ENCODE measurements at regions not wholly inside any gene's neighbourhood (a gene's known extent, or its start where the extent isn't known, plus 50 kb on each side); places are given as distances from the start of the nearest gene placed in this dataset.
A peak's percentile ranks its signal among the peaks of the same experiment; 100 is the strongest.

DNA sequence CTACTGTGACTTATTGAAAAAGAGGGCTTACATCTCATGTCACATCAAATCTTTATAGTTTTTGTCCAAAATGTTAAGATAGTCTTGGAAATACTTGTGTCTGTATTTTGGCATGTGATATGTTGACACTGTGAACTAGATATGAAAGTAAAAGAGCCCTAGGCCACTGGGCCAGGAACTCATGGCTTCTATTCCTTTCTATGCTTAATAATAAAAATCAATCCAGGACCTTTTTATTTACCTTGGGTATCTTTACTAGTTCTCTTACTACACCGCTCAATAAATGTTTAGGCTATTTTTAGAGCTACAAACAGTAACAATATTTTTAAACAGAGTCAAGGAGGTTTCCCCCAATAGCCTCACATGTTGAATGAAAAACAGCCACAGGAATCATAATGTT, 348.6 kb upstream of the SLC24A2 start:
- Mint-ChIP-seq H3K27ac (no peak overlapping the region), H3K9me3 (no peaks in the 10 kb centered on the region), H3K27me3 (no peaks in the 10 kb centered on the region), H3K4me3 (no peak overlapping the region), H3K4me1 (no peaks in the 10 kb centered on the region)
- no peak for ATAC-seq
- no peak for DNase-seq

DNA sequence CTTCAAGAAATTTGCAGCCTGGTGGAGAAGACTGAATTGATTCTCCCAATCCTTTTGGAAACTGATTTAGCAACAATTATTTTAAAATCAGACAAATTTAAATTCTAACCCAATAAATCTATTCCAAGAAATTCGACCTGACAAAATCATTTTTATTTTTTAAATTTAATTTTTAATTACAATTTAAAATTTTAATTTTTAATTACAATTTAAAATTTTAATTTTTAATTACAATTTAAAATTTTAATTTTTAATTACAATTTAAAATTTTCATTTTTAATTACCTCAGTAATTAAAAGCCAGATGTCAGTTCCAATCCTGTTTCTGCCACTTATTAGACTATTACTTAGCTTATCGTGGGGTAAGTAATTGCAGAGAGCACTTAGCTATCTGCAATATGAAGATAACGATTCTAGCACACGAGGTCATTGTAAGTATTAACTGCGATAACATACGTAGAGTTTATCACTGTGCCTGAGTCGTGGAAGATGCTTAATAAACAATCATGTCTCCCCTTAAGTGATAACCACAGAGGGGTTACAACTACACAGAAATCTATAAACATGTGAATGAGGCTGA, 346.4 kb upstream of the SLC24A2 start:
- H3K4me3 Mint-ChIP-seq: no peak overlapping the region
- peaks cover 5% of the 10 kb centered on the region for H3K4me1 Mint-ChIP-seq
- H3K27ac Mint-ChIP-seq: no peak overlapping the region
- no peaks in the 10 kb centered on the region for H3K9me3 Mint-ChIP-seq
- no peak for DNase-seq
- no peaks in the 10 kb centered on the region for H3K27me3 Mint-ChIP-seq
- no peak for ATAC-seq

DNA sequence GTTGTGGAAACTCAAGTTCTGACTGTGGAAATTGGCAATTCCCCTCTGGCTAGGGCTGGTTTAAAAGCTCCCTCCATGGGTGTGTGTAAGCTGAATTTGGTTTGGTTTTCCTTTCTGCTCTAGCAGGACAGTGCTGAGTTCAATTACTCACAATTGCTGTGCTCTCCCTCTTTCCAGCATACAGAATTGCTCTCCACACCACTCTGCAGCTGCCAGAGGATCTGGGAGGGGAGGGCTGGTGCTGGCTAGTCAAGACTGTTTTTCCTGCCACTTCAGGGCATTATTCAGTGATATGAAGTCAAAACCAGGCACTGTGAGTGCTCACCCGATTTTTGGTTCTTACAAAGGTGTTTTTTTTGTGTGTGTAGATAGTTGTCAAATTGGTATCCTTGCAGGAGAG, 336.9 kb upstream of the SLC24A2 start:
- H3K9me3 Mint-ChIP-seq: no peaks in the 10 kb centered on the region
- no peak overlapping the region for H3K27ac Mint-ChIP-seq
- no peak for DNase-seq
- peaks cover 7% of the 10 kb centered on the region for H3K4me1 Mint-ChIP-seq
- no peaks in the 10 kb centered on the region for H3K27me3 Mint-ChIP-seq
- no peak overlapping the region for H3K4me3 Mint-ChIP-seq
- no peak for ATAC-seq

DNA sequence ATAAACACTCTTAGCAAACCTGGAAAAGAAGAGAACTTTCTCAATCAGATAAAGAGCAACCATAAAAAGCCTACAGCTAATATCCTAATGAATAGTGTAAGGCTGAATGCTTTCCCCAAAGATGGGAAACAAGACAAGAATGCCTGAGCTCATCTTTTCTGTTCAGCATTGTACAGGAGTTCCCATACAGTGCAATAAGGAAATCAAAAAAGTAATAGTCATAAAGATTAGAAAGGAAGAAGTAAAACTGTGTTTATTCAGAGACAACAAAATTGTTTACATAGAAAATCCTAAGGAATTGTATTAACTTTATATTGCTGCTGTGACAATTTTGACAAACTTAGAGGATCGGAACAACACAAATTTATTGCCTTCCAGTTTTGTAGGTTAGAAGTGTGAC, 330.7 kb upstream of the SLC24A2 start:
- Mint-ChIP-seq H3K4me1 (no peaks in the 10 kb centered on the region), H3K9me3 (peaks cover 17 to 18% of the 10 kb centered on the region in 2 donors), H3K4me3 (no peak overlapping the region)

DNA sequence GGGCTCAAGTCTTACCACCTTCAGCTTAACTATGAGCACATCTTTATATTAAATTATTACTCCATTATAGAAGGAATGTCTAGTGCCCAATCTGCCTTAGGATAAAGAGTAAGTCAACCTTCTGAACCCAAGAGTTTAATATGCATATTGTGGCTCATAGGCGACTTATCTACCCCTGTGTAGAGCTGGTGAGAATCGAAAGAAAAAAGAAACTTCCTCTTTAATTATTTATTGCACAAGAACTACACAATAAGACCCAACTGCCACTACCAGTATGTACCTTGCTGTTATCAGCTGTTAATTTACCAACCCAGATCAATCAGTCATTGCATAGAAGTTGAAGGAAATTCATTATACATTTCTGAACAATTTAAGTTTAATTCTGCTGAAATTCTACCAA, 329.1 kb upstream of the SLC24A2 start:
- Mint-ChIP-seq H3K4me1 (no peaks in the 10 kb centered on the region), H3K27ac (no peak overlapping the region), H3K27me3 (no peaks in the 10 kb centered on the region), H3K4me3 (no peak overlapping the region), H3K9me3 (peaks cover 23 to 25% of the 10 kb centered on the region in 2 donors)
- ATAC-seq: no peak
- no peak for DNase-seq

More for the DNA sequence above, 330.7 kb upstream of the SLC24A2 start:
- no peaks in the 10 kb centered on the region for H3K27me3 Mint-ChIP-seq
- H3K27ac Mint-ChIP-seq: no peak overlapping the region
- DNase-seq (no peak), ATAC-seq (no peak)

DNA sequence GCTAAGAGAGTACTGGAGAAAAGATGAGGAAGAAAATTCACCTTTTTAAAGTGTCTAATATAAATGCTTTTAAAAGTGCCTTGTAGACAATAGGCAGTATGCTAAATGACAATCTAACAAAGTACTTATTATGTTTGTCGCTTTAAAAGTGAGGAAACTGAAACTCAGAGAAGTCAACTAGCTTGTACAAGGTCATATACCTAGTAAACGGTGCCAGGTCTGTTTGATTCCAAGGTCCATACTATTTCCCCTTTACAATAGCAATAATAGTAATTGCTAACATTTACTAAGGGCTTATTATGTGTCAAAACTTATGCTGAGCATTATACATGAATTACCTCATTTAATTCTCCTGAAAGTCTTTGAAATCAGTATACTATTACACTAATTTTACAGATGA, 328.6 kb upstream of the SLC24A2 start:
- DNase-seq (no peak), ATAC-seq (no peak)
- Mint-ChIP-seq H3K4me1 (no peaks in the 10 kb centered on the region), H3K4me3 (no peak overlapping the region), H3K27me3 (no peaks in the 10 kb centered on the region), H3K9me3 (peaks cover 23 to 25% of the 10 kb centered on the region in 2 donors), H3K27ac (no peak overlapping the region)

DNA sequence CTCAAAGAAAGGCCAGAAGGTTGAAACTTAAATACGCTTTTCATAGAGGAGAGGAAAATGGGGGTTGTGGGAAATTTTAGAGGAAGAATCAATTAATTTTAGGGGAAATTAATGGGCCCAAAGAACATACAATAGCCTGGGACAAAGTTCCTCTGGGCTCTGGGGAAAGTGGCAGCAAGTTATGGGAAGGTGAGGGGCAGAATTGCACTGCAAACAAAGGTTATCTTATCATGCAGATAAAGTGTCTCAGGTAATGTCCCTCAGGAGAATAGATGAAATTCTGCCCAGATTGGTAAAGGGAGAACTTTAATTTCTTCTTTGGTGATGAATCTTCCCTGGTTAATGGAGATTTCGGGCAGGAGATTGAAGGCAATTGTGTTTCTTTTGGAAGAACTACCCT, 326.1 kb upstream of the SLC24A2 start:
- no peak overlapping the region for H3K27ac Mint-ChIP-seq

DNA sequence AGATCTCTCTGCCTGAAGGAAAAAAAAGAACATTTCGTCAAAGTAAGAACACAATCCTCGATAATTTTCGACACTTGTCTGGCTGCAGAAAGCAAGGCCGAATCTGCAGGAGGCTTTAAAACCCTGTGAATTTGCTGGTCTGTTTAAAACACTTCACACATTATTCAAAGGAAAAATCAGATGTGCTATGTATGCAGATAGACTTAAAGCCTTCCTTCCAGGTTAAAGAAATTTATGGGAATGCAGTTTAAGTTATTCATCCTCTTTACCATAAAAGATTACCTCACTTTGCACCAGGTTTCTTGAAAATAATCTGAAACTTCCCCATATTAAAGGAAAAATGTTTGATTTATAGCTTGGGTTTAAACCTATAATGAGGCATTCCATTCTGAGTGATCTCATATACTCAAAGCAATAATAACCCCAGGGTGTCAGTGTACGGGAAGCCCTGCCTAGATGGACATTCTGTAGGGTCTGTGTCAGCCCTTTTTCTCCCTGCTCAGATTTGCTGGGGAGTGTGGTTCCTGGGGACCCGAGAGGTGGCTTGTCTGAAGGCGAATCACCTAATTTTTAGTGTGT, 323.5 kb upstream of the SLC24A2 start:
- DNase-seq (no peak), ATAC-seq (no peak)
- Mint-ChIP-seq H3K27ac (peak overlapping the region in 1 of 2 donors; percentile 27), H3K4me1 (no peaks in the 10 kb centered on the region), H3K4me3 (no peak overlapping the region), H3K9me3 (peaks cover 23 to 25% of the 10 kb centered on the region in 2 donors), H3K27me3 (no peaks in the 10 kb centered on the region)

More for the DNA sequence above, 326.1 kb upstream of the SLC24A2 start:
- Mint-ChIP-seq H3K9me3 (peaks cover 23 to 25% of the 10 kb centered on the region in 2 donors), H3K4me1 (no peaks in the 10 kb centered on the region), H3K4me3 (no peak overlapping the region), H3K27me3 (no peaks in the 10 kb centered on the region)
- no peak for ATAC-seq
- DNase-seq: no peak

DNA sequence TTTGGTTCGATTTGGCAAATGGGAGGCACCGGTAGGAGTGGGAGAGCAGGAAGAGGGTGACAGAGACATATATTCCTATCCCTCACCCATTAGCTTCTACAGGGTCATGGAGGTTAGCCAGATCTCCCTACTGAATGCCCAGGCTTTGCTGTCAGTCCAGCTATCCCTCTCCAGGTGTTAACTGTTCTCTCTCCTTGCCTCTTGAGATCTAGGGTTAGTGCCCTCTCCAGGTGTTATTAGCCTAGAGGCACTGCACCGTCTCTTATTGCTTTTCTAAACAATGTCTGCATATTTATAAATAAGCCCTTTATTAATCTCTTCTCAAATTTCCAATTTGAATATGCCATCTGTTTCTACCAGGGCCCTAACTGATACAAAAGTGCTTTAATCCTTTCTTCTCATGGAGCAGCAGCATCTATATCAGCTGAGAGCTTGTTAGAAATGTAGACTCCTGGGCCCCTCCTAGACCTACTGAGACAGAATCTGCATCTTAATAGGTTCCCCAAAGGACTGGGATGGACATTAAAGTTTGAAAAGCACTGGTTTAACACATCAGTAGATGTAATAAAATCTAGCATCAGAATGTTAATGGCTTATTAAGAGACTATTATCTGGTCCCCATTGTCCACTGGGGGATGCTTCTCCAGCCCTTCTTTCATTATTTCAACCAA, 322.5 kb upstream of the SLC24A2 start:
- Mint-ChIP-seq H3K4me1 (no peaks in the 10 kb centered on the region), H3K27ac (no peak overlapping the region)

DNA sequence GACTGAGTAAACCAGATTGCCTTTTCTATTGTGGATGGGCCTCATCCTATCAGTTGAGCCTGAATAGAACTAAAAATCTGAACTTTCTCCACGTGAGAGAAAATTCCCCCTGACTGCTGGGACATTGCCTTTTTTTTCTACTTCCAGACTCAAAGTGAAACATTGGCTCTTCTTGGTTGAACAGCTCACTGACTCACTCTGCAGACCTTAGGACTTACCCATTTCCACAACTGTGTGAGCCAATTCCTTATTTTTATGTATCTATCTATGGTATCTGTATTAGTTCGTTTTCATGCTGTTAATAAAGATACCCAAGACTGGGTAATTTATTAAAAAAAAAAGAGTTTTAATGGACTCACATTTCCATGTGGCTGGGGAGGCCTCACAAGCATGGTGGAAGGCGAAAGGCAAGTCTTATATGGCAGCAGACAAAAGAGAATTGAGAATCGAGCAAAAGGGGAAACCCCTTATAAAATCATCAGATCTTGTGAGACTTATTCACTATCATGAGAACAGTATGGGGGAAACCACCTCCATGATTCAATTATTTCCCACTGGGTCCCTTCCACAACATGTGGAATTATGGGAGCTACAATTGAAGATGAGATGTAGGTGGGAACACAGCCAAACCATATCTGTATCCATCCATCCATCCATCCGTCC, 306.7 kb upstream of the SLC24A2 start:
- Mint-ChIP-seq H3K27ac (no peak overlapping the region), H3K27me3 (no peaks in the 10 kb centered on the region), H3K9me3 (peaks cover 23 to 24% of the 10 kb centered on the region in 2 donors), H3K4me1 (no peaks in the 10 kb centered on the region), H3K4me3 (no peak overlapping the region)
- no peak for ATAC-seq
- no peak for DNase-seq

More for the DNA sequence above, 322.5 kb upstream of the SLC24A2 start:
- DNase-seq (no peak), ATAC-seq (no peak)
- peaks cover 21% of the 10 kb centered on the region in 2 donors for H3K9me3 Mint-ChIP-seq
- H3K27me3 Mint-ChIP-seq: no peaks in the 10 kb centered on the region
- H3K4me3 Mint-ChIP-seq: no peak overlapping the region

DNA sequence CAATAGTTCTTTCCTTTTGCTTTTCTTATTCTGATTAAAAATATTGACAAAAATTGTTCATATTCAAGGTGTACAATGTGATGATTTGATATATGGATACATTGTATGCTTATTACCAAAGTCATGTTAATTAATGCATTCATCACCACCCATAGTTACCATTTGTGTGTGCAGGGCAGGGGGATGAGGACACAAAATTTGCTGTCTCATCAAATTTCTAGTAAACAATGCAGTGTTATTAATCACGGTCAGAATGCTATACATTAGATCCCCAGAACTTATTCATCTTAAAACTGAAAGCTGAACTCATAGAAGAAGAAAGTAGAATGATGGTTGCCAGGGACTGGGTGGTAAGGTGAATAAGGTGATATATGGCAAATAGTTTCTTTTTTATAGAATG, 303.7 kb upstream of the SLC24A2 start:
- ATAC-seq: no peak
- Mint-ChIP-seq H3K27me3 (no peaks in the 10 kb centered on the region), H3K9me3 (peaks cover 24 to 39% of the 10 kb centered on the region in 2 donors), H3K4me3 (no peak overlapping the region), H3K27ac (no peak overlapping the region), H3K4me1 (no peaks in the 10 kb centered on the region)
- no peak for DNase-seq

DNA sequence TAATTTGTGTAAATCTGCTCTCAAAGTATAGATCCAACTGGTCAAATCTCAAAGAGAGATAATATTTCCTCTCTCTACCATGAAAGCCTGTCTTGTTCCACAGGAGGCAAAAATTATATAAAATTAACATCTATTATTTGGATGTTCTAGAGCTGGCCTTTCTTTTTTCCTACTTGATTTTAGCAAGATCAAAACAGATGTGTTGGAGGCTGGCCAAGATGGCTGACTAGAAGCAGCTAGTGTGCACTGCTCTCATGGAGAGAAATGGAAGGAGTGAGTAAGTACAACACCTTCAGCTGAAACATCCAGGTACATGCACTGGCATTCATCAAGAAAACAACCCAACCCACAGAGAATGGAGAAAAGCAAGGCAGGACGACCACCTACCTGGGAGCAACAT, 298.6 kb upstream of the SLC24A2 start:
- Mint-ChIP-seq H3K27ac (no peak overlapping the region), H3K4me1 (no peaks in the 10 kb centered on the region), H3K27me3 (peaks cover 8% of the 10 kb centered on the region), H3K9me3 (peaks cover 17 to 35% of the 10 kb centered on the region in 2 donors), H3K4me3 (no peak overlapping the region)
- ATAC-seq (no peak), DNase-seq (no peak)

DNA sequence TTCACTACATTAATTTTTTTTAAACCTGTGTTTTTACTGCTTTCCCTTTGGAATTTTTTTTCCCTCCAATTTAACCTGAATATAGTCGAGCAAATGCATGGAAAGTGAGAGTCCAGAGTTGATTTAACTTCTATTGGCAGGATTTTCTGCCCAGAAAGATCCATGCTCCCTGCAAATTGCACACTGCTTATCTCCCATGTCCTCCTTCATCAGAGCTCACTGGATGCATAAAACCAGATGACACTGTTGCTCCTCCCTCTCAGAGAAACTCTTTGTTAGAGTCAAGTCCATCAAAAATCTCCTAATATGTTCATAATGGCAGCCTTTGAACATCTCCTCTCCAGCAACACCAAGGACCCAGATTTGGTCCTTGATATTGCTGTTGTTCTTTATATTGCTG, 297.0 kb upstream of the SLC24A2 start:
- H3K27ac Mint-ChIP-seq: peak overlapping the region in 1 of 2 donors; percentile 51
- no peaks in the 10 kb centered on the region for H3K4me1 Mint-ChIP-seq
- no peak for DNase-seq
- peaks cover 8% of the 10 kb centered on the region for H3K27me3 Mint-ChIP-seq
- H3K9me3 Mint-ChIP-seq: peaks cover 6 to 22% of the 10 kb centered on the region in 2 donors
- ATAC-seq: no peak
- H3K4me3 Mint-ChIP-seq: no peak overlapping the region

DNA sequence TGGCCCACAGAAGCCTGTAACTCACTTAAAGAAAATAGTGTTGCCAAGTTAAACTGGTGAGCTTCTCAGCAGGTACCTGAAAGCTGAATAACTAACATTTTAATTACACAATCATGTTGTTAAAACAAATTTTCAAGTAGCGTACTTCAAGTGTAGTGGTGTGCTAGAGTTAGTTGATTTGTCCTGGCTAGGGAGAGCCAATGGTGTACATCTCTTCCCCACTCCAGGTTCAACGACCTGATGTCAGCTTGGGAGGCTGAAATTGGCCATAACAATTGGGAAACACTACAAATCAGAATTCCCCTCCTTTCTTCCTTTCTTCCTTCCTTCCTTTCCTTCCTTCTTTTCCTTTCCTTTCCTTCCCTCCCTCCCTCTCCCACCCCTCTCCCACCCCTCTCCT, 295.3 kb upstream of the SLC24A2 start:
- ATAC-seq: no peak
- DNase-seq: no peak
- peaks cover 0 to 7% of the 10 kb centered on the region in 2 donors for H3K9me3 Mint-ChIP-seq
- H3K27me3 Mint-ChIP-seq: peaks cover 8% of the 10 kb centered on the region
- H3K4me3 Mint-ChIP-seq: no peak overlapping the region
- H3K27ac Mint-ChIP-seq: no peak overlapping the region
- H3K4me1 Mint-ChIP-seq: no peaks in the 10 kb centered on the region

DNA sequence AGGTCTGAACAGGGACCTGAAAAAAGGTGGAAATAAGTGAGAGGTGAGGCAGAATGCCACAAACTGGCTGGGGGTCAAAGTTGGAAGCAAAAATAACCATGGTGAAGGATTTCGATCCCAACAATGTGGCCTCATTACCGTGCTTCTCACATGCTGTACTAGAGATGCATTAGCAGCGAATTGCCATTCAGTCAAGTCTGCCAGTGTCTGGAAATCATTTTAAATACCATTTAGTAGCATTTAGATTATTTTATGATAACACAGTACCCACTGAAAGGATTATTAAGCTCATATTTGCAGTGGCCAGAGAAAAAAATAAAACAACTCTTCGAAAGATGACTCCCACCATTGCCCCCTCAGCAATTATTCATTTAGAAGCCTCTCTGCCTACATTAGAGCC, 294.6 kb upstream of the SLC24A2 start:
- Mint-ChIP-seq H3K9me3 (peaks cover 0 to 7% of the 10 kb centered on the region in 2 donors), H3K27ac (no peak overlapping the region), H3K27me3 (peaks cover 8% of the 10 kb centered on the region), H3K4me3 (no peak overlapping the region), H3K4me1 (no peaks in the 10 kb centered on the region)
- DNase-seq (no peak), ATAC-seq (no peak)

DNA sequence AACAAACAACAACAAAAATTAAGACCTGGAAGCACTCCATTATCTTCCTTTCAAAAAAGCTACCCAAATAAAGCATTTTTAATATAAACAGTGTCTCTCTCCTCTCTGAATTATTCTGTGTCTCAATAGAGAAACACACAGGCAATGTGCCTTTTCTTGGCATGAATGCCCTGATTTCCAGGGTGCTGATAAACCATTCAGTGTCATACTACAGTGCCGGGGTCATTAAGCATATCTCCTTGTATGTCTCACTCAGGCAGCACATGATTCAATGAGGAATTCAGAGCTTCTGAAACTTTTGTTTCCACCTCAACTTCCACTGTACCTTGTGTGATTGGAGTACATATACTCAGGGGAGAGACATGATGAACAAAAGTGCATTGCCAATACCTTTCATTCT, 294.0 kb upstream of the SLC24A2 start:
- Mint-ChIP-seq H3K9me3 (peaks cover 0 to 5% of the 10 kb centered on the region in 2 donors), H3K4me3 (no peak overlapping the region), H3K4me1 (no peaks in the 10 kb centered on the region), H3K27ac (no peak overlapping the region), H3K27me3 (peaks cover 8% of the 10 kb centered on the region)
- DNase-seq (no peak), ATAC-seq (no peak)
